Common myeloid progenitor, CD34-positive (primary cell): ENCODE measurements at regions not wholly inside any gene's neighbourhood (a gene's known extent, or its start where the extent isn't known, plus 50 kb on each side); places are given as distances from the start of the nearest gene placed in this dataset.

Source experiments
- CTCF ChIA-PET: fragments of 350-600 bp; sonication (Branson Sonifier 250); formaldehyde crosslinking; loops from one replicate; lab custom pipeline; 2021; ENCODE audit warnings: antibody characterized with exemption; lab: Charles Lee
- POLR2A ChIA-PET: fragments of 350-600 bp; sonication (Branson Sonifier 250); formaldehyde crosslinking; loops from one replicate; lab custom pipeline; 2021; ENCODE audit warnings: antibody characterized with exemption; lab: Charles Lee
- DNase-seq, 3 donors: peaks; one replicate each; pipeline versions ENCODE4 v3.0.0 to v3.0.0-alpha.2; 2013
- H3K27ac ChIP-seq, 2 experiments: 1 replicate in 1 of 2; 2 replicates in 1 of 2; pipeline ENCODE4 v1.7.0; 2013; ENCODE audit warnings: inconsistent platforms in 2 of 2, low read length in 2 of 2, mild to moderate bottlenecking in 2 of 2, low read depth in 1 of 2, moderate library complexity in 1 of 2; ENCODE audit not compliant: severe bottlenecking in 2 of 2, insufficient read depth in 1 of 2, poor library complexity in 1 of 2
- H3K27me3 ChIP-seq, 5 experiments: replicated peaks in 2 of 5; 1 replicate in 3 of 5; 2 replicates in 2 of 5; pipeline versions ENCODE4 v1.6.1 to v1.7.0; 2013; ENCODE audit warnings: low read length in 4 of 5, mild to moderate bottlenecking in 2 of 5, moderate library complexity in 2 of 5, inconsistent platforms in 1 of 5; ENCODE audit not compliant: insufficient read depth in 5 of 5, control insufficient read depth in 4 of 5
- H3K36me3 ChIP-seq, 4 experiments: 1 replicate in 2 of 4; 2 replicates in 2 of 4; pipeline versions ENCODE4 v1.6.1 to v1.7.0; 2013; ENCODE audit warnings: low read length in 3 of 4, control low read depth in 1 of 4, mild to moderate bottlenecking in 1 of 4; ENCODE audit not compliant: control insufficient read depth in 4 of 4, insufficient read depth in 4 of 4
- H3K4me1 ChIP-seq, 4 experiments: 1 replicate in 3 of 4; 2 replicates in 1 of 4; pipeline versions ENCODE4 v1.6.1 to v1.7.1; 2013; ENCODE audit warnings: low read length in 3 of 4, mild to moderate bottlenecking in 3 of 4, control low read depth in 1 of 4, inconsistent platforms in 1 of 4, moderate library complexity in 1 of 4; ENCODE audit not compliant: control insufficient read depth in 4 of 4, insufficient read depth in 4 of 4; ENCODE audit errors: control extremely low read depth in 1 of 4
- H3K4me3 ChIP-seq, 7 experiments: 1 replicate in 4 of 7; 2 replicates in 3 of 7; pipeline versions ENCODE4 v1.5.1 to v1.7.0; 2013; ENCODE audit warnings: mild to moderate bottlenecking in 7 of 7, low read length in 6 of 7, moderate library complexity in 6 of 7, inconsistent platforms in 2 of 7, low read depth in 2 of 7, control low read depth in 1 of 7; ENCODE audit not compliant: insufficient read depth in 4 of 7, control insufficient read depth in 1 of 7; ENCODE audit errors: extremely low read depth in 1 of 7
- H3K9me3 ChIP-seq, 5 experiments: 1 replicate in 4 of 5; 2 replicates in 1 of 5; pipeline versions ENCODE4 v1.6.1 to v1.7.1; 2013; ENCODE audit warnings: low read length in 4 of 5, mild to moderate bottlenecking in 2 of 5, inconsistent platforms in 1 of 5, low read depth in 1 of 5, moderate library complexity in 1 of 5; ENCODE audit not compliant: control insufficient read depth in 4 of 5, insufficient read depth in 2 of 5; ENCODE audit errors: control extremely low read depth in 1 of 5
- WGBS: methylation state at CpG from one replicate; pipeline ENCODE4 v1.1.5; 2013; ENCODE audit not compliant: insufficient coverage; 5-methylcytosine and 5-hydroxymethylcytosine counted together

GRCh38 chr19:32012206-32012605, 333.2 kb upstream of the ZNF507 start:
- DNase-seq = no peak
- Histone ChIP-seq H3K27ac (no peak overlapping the region), H3K36me3 (no peaks in the 10 kb centered on the region), H3K4me1 (no peaks in the 10 kb centered on the region), H3K27me3 (no peaks in the 10 kb centered on the region), H3K9me3 (no peaks in the 10 kb centered on the region), H3K4me3 (no peak overlapping the region)
- 93% methylated on average over 6 of the region's 6 CpGs for WGBS
- ChIA-PET CTCF (interaction anchor here (0.5 kb wide), 1 partner anchor 1359 kb away, joined by 5 read pairs; no protein-coding TSS in a partner anchor), POLR2A (no interaction called here)

GRCh38 chr19:32012886-32013631, 332.4 kb upstream of the ZNF507 start:
- H3K9me3 ChIP-seq = no peaks in the 10 kb centered on the region
- no peaks in the 10 kb centered on the region for H3K4me1 ChIP-seq
- H3K27me3 ChIP-seq = no peaks in the 10 kb centered on the region
- H3K27ac ChIP-seq = no peak overlapping the region
- ChIA-PET CTCF (no interaction called here), POLR2A (no interaction called here)
- DNase-seq = no peak
- H3K36me3 ChIP-seq = no peaks in the 10 kb centered on the region
- no peak overlapping the region for H3K4me3 ChIP-seq
- WGBS = 80% methylated on average over 4 of the region's 6 CpGs

DNA sequence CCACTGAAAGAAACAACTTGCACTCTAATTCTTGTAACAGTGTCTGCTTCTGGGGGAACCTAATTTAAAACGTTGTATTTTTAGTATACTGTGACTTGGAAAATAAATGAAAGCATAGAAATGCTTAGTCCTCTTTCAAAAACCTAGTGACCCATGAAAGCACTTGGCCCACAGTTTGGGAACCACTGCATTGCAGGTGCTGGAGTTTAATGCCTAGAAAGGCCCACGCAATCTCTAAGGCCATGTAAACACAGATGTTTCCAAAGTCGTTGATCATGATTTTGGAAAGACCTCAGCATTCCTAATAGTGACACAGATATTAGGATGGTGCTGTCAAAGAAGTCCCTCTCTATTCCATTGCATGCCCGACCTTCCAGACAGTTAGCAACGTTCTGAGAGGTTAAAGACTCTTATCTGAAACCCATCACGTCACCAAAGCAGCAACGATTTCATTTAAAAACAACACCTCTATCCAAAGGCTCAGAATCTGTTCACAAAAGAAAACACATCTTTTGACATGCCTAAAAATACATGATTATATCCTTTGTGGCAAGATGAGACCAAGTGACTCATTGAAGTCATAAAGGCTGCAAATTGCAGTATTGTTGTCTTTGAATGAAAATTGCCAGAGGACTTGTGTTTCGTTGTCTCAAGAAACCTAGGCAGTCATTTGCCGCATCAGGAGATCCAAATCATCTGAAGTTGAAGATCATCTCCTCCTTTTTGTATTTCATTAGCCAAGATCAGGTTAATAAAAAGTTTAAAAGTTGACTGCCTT, 328.0 kb upstream of the ZNF507 start:
- ChIA-PET CTCF (no interaction called here), POLR2A (no interaction called here)
- 85% methylated on average over 5 of the region's 9 CpGs for WGBS
- H3K27me3 ChIP-seq = peaks cover 0 to 2% (median 0%) of the 10 kb centered on the region in 5 experiments
- H3K4me3 ChIP-seq = no peak overlapping the region
- H3K9me3 ChIP-seq = peaks cover 0 to 16% (median 7%) of the 10 kb centered on the region in 5 experiments
- H3K36me3 ChIP-seq = no peaks in the 10 kb centered on the region
- no peak for DNase-seq
- H3K4me1 ChIP-seq = no peaks in the 10 kb centered on the region
- H3K27ac ChIP-seq = no peak overlapping the region

- peaks cover 0 to 6% (median 0%) of the 10 kb centered on the region in 5 experiments for H3K27me3 ChIP-seq
- no peaks in the 10 kb centered on the region for H3K4me1 ChIP-seq
- H3K9me3 ChIP-seq = peaks cover 0 to 16% (median 7%) of the 10 kb centered on the region in 5 experiments
- no peak for DNase-seq
- CTCF ChIA-PET = no interaction called here
- no peak overlapping the region for H3K4me3 ChIP-seq
- POLR2A ChIA-PET = no interaction called here
- no peak overlapping the region for H3K27ac ChIP-seq
- H3K36me3 ChIP-seq = no peaks in the 10 kb centered on the region
- WGBS = 52% methylated on average over 3 of the region's 6 CpGs
Observed at GRCh38 chr19:32018014-32018413, 327.4 kb upstream of the ZNF507 start.

DNA sequence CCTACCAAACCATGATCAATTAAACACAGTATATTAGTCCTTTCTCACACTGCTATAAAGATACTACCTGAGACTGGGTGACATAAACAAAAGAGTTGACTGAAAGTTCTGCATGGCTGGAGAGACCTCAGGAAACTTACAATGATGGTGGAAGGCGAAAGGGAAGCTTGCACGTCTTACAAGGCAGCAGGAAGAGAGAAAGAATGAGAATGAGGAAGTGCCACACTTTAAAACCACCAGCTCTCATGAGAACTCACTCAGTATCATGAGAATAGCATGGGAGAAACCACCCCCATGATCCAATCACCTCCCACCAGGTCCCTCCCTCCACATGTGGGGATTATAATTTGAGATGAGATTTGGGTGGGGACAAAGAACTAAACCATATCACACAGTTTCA, 324.9 kb upstream of the ZNF507 start:
- WGBS = no CpG with 5 or more reads among the region's 2 CpGs
- no peak overlapping the region for H3K4me3 ChIP-seq
- H3K27ac ChIP-seq = no peak overlapping the region
- no peaks in the 10 kb centered on the region for H3K4me1 ChIP-seq
- POLR2A ChIA-PET = no interaction called here
- CTCF ChIA-PET = no interaction called here
- H3K36me3 ChIP-seq = no peaks in the 10 kb centered on the region
- H3K27me3 ChIP-seq = peaks cover 0 to 12% (median 2%) of the 10 kb centered on the region in 5 experiments
- DNase-seq = peak in 1 of 3 donors; percentile 12
- peaks cover 0 to 16% (median 7%) of the 10 kb centered on the region in 5 experiments for H3K9me3 ChIP-seq

GRCh38 chr19:32022044-32022640, 323.3 kb upstream of the ZNF507 start:
- WGBS = 78% methylated on average over 9 of the region's 9 CpGs
- Histone ChIP-seq H3K27me3 (peaks cover 0 to 12% (median 2%) of the 10 kb centered on the region in 5 experiments), H3K9me3 (peaks cover 0 to 16% (median 7%) of the 10 kb centered on the region in 5 experiments), H3K36me3 (no peaks in the 10 kb centered on the region), H3K4me3 (no peak overlapping the region), H3K4me1 (peaks cover 0 to 3% (median 0%) of the 10 kb centered on the region in 4 experiments), H3K27ac (no peak overlapping the region)
- DNase-seq = no peak
- ChIA-PET CTCF (no interaction called here), POLR2A (no interaction called here)
